Uterus (tissue), 3 donors: ENCODE measurements at regions not wholly inside any gene's neighbourhood (a gene's known extent, or its start where the extent isn't known, plus 50 kb on each side); places are given as distances from the start of the nearest gene placed in this dataset.

Experiments
- DNase-seq, 2 donors: peaks; one replicate each; pipeline ENCODE4 v3.0.0-alpha.2; 2019 to 2020
- H3K27ac ChIP-seq, 2 donors: fragments of 200-600 bp; sonication (generic); 1 replicate in 1 of 2; 2 replicates in 1 of 2; pipeline ENCODE4 v1.5.1; 2016 to 2018
- H3K27me3 ChIP-seq, 2 donors: fragments of 200-600 bp; sonication (generic); one replicate each; pipeline ENCODE4 v1.5.1; 2018 to 2019; ENCODE audit warnings: control low read depth in 1 of 2
- H3K36me3 ChIP-seq, 2 donors: fragments of 200-600 bp; sonication (generic); one replicate each; pipeline ENCODE4 v1.5.1; 2019; ENCODE audit warnings: control low read depth in 1 of 2
- H3K4me1 ChIP-seq, 2 donors: fragments of 200-600 bp; sonication (generic); one replicate each; pipeline ENCODE4 v1.5.1; 2018 to 2019; ENCODE audit warnings: control low read depth in 1 of 2
- H3K4me3 ChIP-seq, 2 donors: fragments of 200-600 bp; sonication (generic); 1 replicate in 1 of 2; 2 replicates in 1 of 2; pipeline ENCODE4 v1.5.1; 2018 to 2019; ENCODE audit warnings: mild to moderate bottlenecking in 1 of 2
- H3K9me3 ChIP-seq, 2 donors: fragments of 200-600 bp; sonication (generic); one replicate each; pipeline ENCODE4 v1.5.1; 2019; ENCODE audit warnings: control low read depth in 1 of 2
- POLR2A ChIP-seq, 2 donors: fragments of 450-650 bp; IDR thresholded peaks; one replicate each; pipeline ENCODE4 v1.6.1; 2016; ENCODE audit warnings: antibody characterized with exemption in 2 of 2, mild to moderate bottlenecking in 1 of 2, moderate library complexity in 1 of 2
- intact Hi-C: fragments of 100-400 bp; cut with DNase I; formaldehyde crosslinking; loops from one replicate; pipeline ENCODE4 v1.15.1; 2023; ENCODE audit warnings: low total_unique reads
- TF ChIP-seq, protein P1 (sequence below), 4 experiments: fragments of 200-600 bp in 2 of 4; fragments of 450-650 bp in 2 of 4; sonication (generic) in 2 of 4; IDR thresholded peaks; one replicate each; pipeline ENCODE4 v1.5.1; 2016 to 2019; ENCODE audit warnings: antibody characterized with exemption in 4 of 4, mild to moderate bottlenecking in 2 of 4, moderate library complexity in 1 of 4
- donor health status: DM: yes; HTN: yes; CAD: no.

DNA sequence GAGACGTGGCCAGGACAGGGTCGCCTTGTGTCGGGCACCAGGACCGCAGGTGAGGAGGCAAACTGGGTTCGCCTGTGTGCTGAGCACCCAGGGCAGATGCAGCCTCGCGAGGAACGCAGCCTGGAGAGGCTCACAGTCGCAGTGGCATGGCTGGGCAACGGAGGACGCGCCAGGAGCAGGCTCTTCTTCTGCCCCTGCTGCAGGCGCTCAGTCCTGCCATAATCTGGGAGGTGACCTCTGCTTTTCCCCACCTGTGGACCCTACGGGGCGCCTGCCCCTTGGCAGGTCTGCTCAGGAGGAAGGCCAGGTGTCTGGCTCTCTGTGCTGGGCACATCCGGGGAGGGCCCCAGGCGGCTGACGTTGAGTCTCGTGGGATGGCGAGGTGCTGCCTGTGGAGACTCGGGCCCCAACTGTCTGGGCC, 1136.2 kb downstream of the BRD1 start:
- Histone ChIP-seq H3K27ac (no peak overlapping the region), H3K4me1 (no peaks in the 10 kb centered on the region)
- intact Hi-C loops: no loop called here

DNA sequence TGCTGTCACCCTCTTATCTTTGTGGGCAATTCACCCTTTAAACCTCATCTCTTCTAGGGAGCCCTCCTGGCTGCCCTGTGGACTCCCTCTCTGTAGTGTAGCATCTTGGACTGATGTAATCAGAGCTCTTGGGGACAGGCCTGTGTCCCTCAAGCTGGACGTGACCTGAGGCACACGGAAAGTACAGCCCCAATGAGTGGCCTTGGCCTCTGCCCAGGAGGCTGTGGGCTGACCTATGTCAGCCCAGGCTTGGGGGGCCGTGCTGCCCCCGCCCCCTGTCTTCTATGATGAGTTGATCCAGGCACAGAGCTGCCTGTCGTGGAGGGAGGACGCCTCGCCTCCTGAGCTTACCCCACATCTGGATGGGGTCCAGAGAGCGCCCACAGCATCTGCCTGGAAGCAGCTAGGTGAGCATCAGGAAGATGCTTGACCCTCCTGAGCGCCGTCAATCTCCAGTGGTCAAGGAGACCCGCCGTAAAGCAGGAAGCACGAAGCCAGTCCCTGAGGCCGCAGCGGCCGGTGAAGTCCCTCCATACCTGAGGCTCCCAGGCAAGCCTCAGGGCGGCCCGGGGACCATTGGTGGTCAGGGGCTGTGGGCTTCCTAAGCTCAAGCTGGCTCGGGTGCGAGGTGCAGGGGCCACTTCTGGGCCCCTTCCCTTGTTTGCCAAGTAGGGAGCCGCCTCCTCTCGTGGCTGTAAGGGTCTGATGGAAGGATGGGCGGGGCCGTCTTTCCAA, 1136.9 kb downstream of the BRD1 start:
- Histone ChIP-seq H3K27me3 (no peaks in the 10 kb centered on the region), H3K9me3 (no peaks in the 10 kb centered on the region), H3K4me3 (no peak overlapping the region), H3K36me3 (no peaks in the 10 kb centered on the region), H3K4me1 (no peaks in the 10 kb centered on the region), H3K27ac (no peak overlapping the region)
- TF ChIP-seq, protein P1, sequence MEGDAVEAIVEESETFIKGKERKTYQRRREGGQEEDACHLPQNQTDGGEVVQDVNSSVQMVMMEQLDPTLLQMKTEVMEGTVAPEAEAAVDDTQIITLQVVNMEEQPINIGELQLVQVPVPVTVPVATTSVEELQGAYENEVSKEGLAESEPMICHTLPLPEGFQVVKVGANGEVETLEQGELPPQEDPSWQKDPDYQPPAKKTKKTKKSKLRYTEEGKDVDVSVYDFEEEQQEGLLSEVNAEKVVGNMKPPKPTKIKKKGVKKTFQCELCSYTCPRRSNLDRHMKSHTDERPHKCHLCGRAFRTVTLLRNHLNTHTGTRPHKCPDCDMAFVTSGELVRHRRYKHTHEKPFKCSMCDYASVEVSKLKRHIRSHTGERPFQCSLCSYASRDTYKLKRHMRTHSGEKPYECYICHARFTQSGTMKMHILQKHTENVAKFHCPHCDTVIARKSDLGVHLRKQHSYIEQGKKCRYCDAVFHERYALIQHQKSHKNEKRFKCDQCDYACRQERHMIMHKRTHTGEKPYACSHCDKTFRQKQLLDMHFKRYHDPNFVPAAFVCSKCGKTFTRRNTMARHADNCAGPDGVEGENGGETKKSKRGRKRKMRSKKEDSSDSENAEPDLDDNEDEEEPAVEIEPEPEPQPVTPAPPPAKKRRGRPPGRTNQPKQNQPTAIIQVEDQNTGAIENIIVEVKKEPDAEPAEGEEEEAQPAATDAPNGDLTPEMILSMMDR (IDR thresholded peaks at IDR 0.05): no peak
- TF ChIP-seq POLR2A (IDR thresholded peaks at IDR 0.05): no peak
- intact Hi-C loops: no loop called here
- no peak for DNase-seq

More for the DNA sequence above, 1136.2 kb downstream of the BRD1 start:
- no peaks in the 10 kb centered on the region for H3K9me3 ChIP-seq
- TF ChIP-seq, protein P1 (IDR thresholded peaks at IDR 0.05): no peak
- TF ChIP-seq POLR2A (IDR thresholded peaks at IDR 0.05): no peak
- no peak overlapping the region for H3K4me3 ChIP-seq
- no peaks in the 10 kb centered on the region for H3K27me3 ChIP-seq
- H3K36me3 ChIP-seq: no peaks in the 10 kb centered on the region
- DNase-seq: no peak

DNA sequence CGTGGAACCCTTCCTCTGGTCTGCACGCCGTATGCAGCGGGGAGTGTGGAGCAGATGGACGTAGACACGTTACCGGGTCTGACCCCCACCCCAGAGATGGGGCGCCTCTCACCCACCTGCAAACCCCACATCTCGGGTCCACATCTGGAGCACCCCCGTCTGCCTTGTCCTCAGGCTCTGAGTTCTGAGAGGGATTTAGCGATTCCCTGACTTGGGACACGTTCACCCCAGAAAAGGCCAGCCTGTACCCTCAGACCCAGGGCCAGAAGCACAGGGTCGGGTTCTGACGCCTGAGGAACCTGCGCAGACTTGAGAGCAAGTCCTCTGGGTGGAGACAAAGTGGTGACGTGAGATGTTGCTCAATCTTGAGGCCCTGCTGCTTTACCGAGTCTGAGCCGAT, 1138.5 kb downstream of the BRD1 start:
- H3K36me3 ChIP-seq: no peaks in the 10 kb centered on the region
- no peaks in the 10 kb centered on the region for H3K4me1 ChIP-seq
- no peak overlapping the region for H3K27ac ChIP-seq
- no peak for DNase-seq
- TF ChIP-seq POLR2A (IDR thresholded peaks at IDR 0.05): no peak
- TF ChIP-seq, protein P1 (IDR thresholded peaks at IDR 0.05): no peak
- H3K27me3 ChIP-seq: no peaks in the 10 kb centered on the region
- intact Hi-C loops: no loop called here
- no peak overlapping the region for H3K4me3 ChIP-seq
- H3K9me3 ChIP-seq: no peaks in the 10 kb centered on the region

DNA sequence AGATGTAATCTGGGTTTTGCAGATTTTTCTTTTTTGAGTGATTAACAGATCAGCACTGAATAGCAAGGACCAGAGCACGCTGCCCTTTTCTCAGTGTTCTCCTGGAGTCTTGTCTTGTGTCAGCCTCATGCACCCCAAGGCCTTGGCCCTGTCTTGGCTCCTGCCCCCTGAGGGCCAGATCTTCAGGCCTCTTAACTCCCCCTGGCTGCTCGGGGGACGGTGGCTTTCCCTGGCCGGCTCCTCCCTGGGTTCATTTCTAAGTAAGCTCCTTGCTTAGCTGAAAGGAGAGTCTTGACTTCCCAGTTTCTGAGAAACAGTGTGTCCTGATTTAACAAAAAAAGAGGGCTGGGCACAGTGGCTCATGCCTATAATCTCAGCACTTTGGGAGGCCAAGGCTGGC, 1139.3 kb downstream of the BRD1 start:
- Histone ChIP-seq H3K27ac (no peak overlapping the region), H3K36me3 (no peaks in the 10 kb centered on the region), H3K4me1 (no peaks in the 10 kb centered on the region), H3K4me3 (no peak overlapping the region), H3K27me3 (no peaks in the 10 kb centered on the region), H3K9me3 (no peaks in the 10 kb centered on the region)
- no peak for TF ChIP-seq POLR2A (IDR thresholded peaks at IDR 0.05)
- TF ChIP-seq, protein P1 (IDR thresholded peaks at IDR 0.05): no peak
- no peak for DNase-seq
- intact Hi-C loops: no loop called here

DNA sequence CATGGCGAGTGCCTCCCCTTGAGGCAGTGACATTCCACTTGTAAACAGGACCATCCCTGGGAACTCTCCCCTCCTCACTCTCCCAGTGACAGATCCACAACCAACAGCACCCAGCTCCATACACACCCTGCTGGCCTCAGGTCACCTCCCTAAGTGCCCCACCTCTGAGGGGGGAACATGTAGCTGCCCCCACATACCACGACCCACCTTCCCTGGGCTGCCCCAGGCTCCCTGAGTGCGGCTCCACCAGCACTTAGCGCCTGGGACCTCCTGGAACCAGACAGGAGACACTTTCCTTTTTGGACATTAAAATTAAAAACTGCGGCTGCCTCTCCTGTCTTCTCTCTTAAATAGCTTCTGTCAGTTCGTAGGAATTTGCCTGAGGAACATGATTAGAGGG, 1140.1 kb downstream of the BRD1 start:
- Histone ChIP-seq H3K4me1 (no peaks in the 10 kb centered on the region), H3K9me3 (no peaks in the 10 kb centered on the region), H3K4me3 (no peak overlapping the region), H3K27me3 (no peaks in the 10 kb centered on the region), H3K27ac (no peak overlapping the region), H3K36me3 (no peaks in the 10 kb centered on the region)
- intact Hi-C loops: no loop called here
- TF ChIP-seq, protein P1 (IDR thresholded peaks at IDR 0.05): no peak
- no peak for TF ChIP-seq POLR2A (IDR thresholded peaks at IDR 0.05)
- DNase-seq: no peak
